OCI-LY1 (cell line): ENCODE measurements at regions not wholly inside any gene's neighbourhood (a gene's known extent, or its start where the extent isn't known, plus 50 kb on each side); places are given as distances from the start of the nearest gene placed in this dataset.

Source experiments
- H2AFZ ChIP-seq: fragments of 200-600 bp; sonication (generic), shearing (Covaris generic); 2 replicates; pipeline ENCODE4 v1.6.0; 2014; ENCODE audit warnings: antibody characterized with exemption, mild to moderate bottlenecking, low read length
- H3F3A ChIP-seq: fragments of 200-600 bp; sonication (generic), shearing (Covaris generic); 2 replicates; pipeline ENCODE4 v1.6.0; 2014; ENCODE audit warnings: mild to moderate bottlenecking, antibody characterized with exemption, low read length, moderate library complexity; ENCODE audit not compliant: insufficient read depth
- H3K27ac ChIP-seq: fragments of 200-600 bp; sonication (generic); 2 replicates; pipeline ENCODE4 v1.5.1; 2014; ENCODE audit warnings: low read length, mixed run types, mild to moderate bottlenecking, low read depth; ENCODE audit not compliant: poor library complexity, severe bottlenecking
- H3K27me3 ChIP-seq: fragments of 200-600 bp; sonication (generic); 2 replicates; pipeline ENCODE4 v1.6.0; 2014; ENCODE audit warnings: antibody characterized with exemption, mild to moderate bottlenecking, low read length, moderate library complexity; ENCODE audit not compliant: insufficient read depth
- H3K36me3 ChIP-seq: fragments of 200-600 bp; sonication (generic); 2 replicates; pipeline ENCODE4 v1.6.1; 2014; ENCODE audit warnings: mild to moderate bottlenecking, antibody characterized with exemption, low read length, moderate library complexity, mixed read lengths; ENCODE audit not compliant: insufficient read depth
- H3K4me1 ChIP-seq: fragments of 200-600 bp; sonication (generic); 2 replicates; pipeline ENCODE4 v1.5.1; 2014; ENCODE audit warnings: mild to moderate bottlenecking, low read length, moderate library complexity; ENCODE audit not compliant: insufficient read depth, severe bottlenecking
- H3K4me2 ChIP-seq: fragments of 200-600 bp; sonication (generic), shearing (Covaris generic); 2 replicates; pipeline ENCODE4 v1.6.1; 2014; ENCODE audit warnings: low read length
- H3K4me3 ChIP-seq: fragments of 200-600 bp; sonication (generic); 2 replicates; pipeline ENCODE4 v1.5.1; 2014; ENCODE audit warnings: low read length, low read depth, mild to moderate bottlenecking, mixed read lengths; ENCODE audit not compliant: poor library complexity, severe bottlenecking
- H3K79me2 ChIP-seq: fragments of 200-600 bp; shearing (Covaris generic); 2 replicates; pipeline ENCODE4 v1.6.1; 2016; ENCODE audit warnings: mixed run types, low read length, mixed read lengths; ENCODE audit not compliant: insufficient read depth
- H3K9ac ChIP-seq: fragments of 200-600 bp; sonication (generic), shearing (Covaris generic); 2 replicates; pipeline ENCODE4 v1.6.1; 2014; ENCODE audit warnings: mild to moderate bottlenecking, low read length, mixed read lengths
- H3K9me2 ChIP-seq: fragments of 200-600 bp; sonication (generic), shearing (Covaris generic); 2 replicates; pipeline ENCODE4 v1.6.1; 2014; ENCODE audit warnings: low read depth, mild to moderate bottlenecking, low read length, mixed read lengths
- H3K9me3 ChIP-seq: fragments of 200-600 bp; shearing (Covaris generic); 2 replicates; pipeline ENCODE4 v1.6.1; 2014; ENCODE audit warnings: low read length, mixed read lengths
- H4K20me1 ChIP-seq: fragments of 200-600 bp; sonication (generic), shearing (Covaris generic); 2 replicates; pipeline ENCODE4 v1.6.0; 2016; ENCODE audit warnings: mild to moderate bottlenecking, low read length; ENCODE audit not compliant: insufficient read depth
- CTCF ChIP-seq: fragments of 200-600 bp; sonication (generic), shearing (Covaris generic); IDR thresholded peaks from 2 replicates; pipeline ENCODE4 v1.5.1; 2017; ENCODE audit warnings: mild to moderate bottlenecking, antibody characterized with exemption, low read length, moderate library complexity, mixed read lengths
- EZH2 ChIP-seq: fragments of 200-600 bp; sonication (generic), shearing (Covaris generic); IDR thresholded peaks from 2 replicates; pipeline ENCODE4 v1.8.0; 2017; ENCODE audit warnings: borderline replicate concordance, mixed run types, mild to moderate bottlenecking, antibody characterized with exemption, low read length, moderate library complexity, mixed read lengths

- Histone ChIP-seq H2AFZ (no peak overlapping the region), H3K27me3 (no peaks in the 10 kb centered on the region)
These were observed 65.7 kb upstream of the FRMD4B start for GRCh38 chr3:69451594-69451993.

GRCh38 chr3:69448877-69449276, 63.0 kb upstream of the FRMD4B start:
- Histone ChIP-seq H3K27me3 (no peaks in the 10 kb centered on the region), H3K4me2 (no peak overlapping the region), H3F3A (no peaks in the 10 kb centered on the region), H3K9me2 (no peaks in the 10 kb centered on the region), H2AFZ (no peak overlapping the region), H3K79me2 (no peaks in the 10 kb centered on the region), H4K20me1 (no peaks in the 10 kb centered on the region), H3K4me3 (no peak overlapping the region), H3K36me3 (no peaks in the 10 kb centered on the region), H3K9ac (no peak overlapping the region), H3K9me3 (no peaks in the 10 kb centered on the region), H3K27ac (no peak overlapping the region), H3K4me1 (no peaks in the 10 kb centered on the region)
- TF ChIP-seq EZH2 = no peak
- TF ChIP-seq CTCF = no peak

More at GRCh38 chr3:69451594-69451993, 65.7 kb upstream of the FRMD4B start:
- Histone ChIP-seq H3K4me1 (no peaks in the 10 kb centered on the region), H3F3A (no peaks in the 10 kb centered on the region), H3K79me2 (no peaks in the 10 kb centered on the region), H3K9me2 (no peaks in the 10 kb centered on the region), H3K4me3 (no peak overlapping the region), H3K27ac (no peak overlapping the region), H3K36me3 (no peaks in the 10 kb centered on the region), H3K9ac (no peak overlapping the region), H3K4me2 (no peak overlapping the region), H3K9me3 (no peaks in the 10 kb centered on the region), H4K20me1 (no peaks in the 10 kb centered on the region)
- no peak for TF ChIP-seq EZH2
- TF ChIP-seq CTCF = peak; percentile 29; the same call in 1 of the 2 replicates

- no peak for TF ChIP-seq CTCF
- no peak for TF ChIP-seq EZH2
These were observed 60.6 kb upstream of the FRMD4B start for GRCh38 chr3:69446402-69447072.

More at GRCh38 chr3:69446402-69447072, 60.6 kb upstream of the FRMD4B start:
- Histone ChIP-seq H2AFZ (no peak overlapping the region), H3K9me2 (no peaks in the 10 kb centered on the region), H4K20me1 (no peaks in the 10 kb centered on the region), H3K4me3 (no peak overlapping the region), H3K4me1 (no peaks in the 10 kb centered on the region), H3K79me2 (no peaks in the 10 kb centered on the region), H3K27ac (no peak overlapping the region), H3K9ac (no peak overlapping the region), H3K36me3 (no peaks in the 10 kb centered on the region), H3F3A (no peaks in the 10 kb centered on the region), H3K4me2 (no peak overlapping the region), H3K9me3 (no peaks in the 10 kb centered on the region), H3K27me3 (no peaks in the 10 kb centered on the region)
